T-cell (primary cell): ENCODE measurements at regions not wholly inside any gene's neighbourhood (a gene's known extent, or its start where the extent isn't known, plus 50 kb on each side); places are given as distances from the start of the nearest gene placed in this dataset.

Experiments used
- ATAC-seq, 4 experiments: fragments of 200-7000 bp in 3 of 4; fragments of 150-1000 bp in 1 of 4; cut with Tn5 transposase; replicated peaks in 1 of 4; 1 replicate in 3 of 4; 2 replicates in 1 of 4; pipeline ENCODE4 v1.10.0; 2021; ENCODE audit warnings: moderate library complexity in 3 of 4, mild to moderate bottlenecking in 2 of 4, moderate number of reproducible peaks in 1 of 4
- CTCF ChIA-PET, 2 donors: fragments of 300-600 bp; sonication (Branson Sonifier 250); formaldehyde crosslinking; loops; one replicate each; lab custom pipeline; 2022; ENCODE audit warnings: antibody characterized with exemption in 2 of 2; lab: Charles Lee
- POLR2A ChIA-PET, 2 donors: fragments of 300-600 bp; sonication (Branson Sonifier 250); formaldehyde crosslinking; loops; one replicate each; lab custom pipeline; 2022; ENCODE audit warnings: antibody characterized with exemption in 2 of 2; lab: Charles Lee
- DNase-seq, 35 experiments: peaks; one replicate each; pipeline versions ENCODE4 v3.0.0 to v3.0.0-alpha.2; 2013 to 2023
- H3K27ac ChIP-seq: one replicate; pipeline ENCODE4 v1.5.1; 2013; ENCODE audit warnings: low read length
- H3K27me3 ChIP-seq, 2 experiments: replicated peaks in 1 of 2; 1 replicate in 1 of 2; 2 replicates in 1 of 2; pipeline versions ENCODE4 v1.6.1 to v1.7.0; 2013; ENCODE audit warnings: low read length in 1 of 2, mixed read lengths in 1 of 2; ENCODE audit not compliant: control insufficient read depth in 2 of 2, insufficient read depth in 2 of 2; ENCODE audit errors: extremely low read depth in 1 of 2
- H3K36me3 ChIP-seq, 2 donors: 1 replicate in 1 of 2; 2 replicates in 1 of 2; pipeline versions ENCODE4 v1.6.1 to v1.7.0; 2013; ENCODE audit warnings: low read length in 1 of 2; ENCODE audit not compliant: control insufficient read depth in 2 of 2, insufficient read depth in 1 of 2; ENCODE audit errors: extremely low read depth in 1 of 2
- H3K4me1 ChIP-seq, 2 experiments: 1 replicate in 1 of 2; 2 replicates in 1 of 2; pipeline versions ENCODE4 v1.6.1 to v1.7.0; 2013; ENCODE audit warnings: low read length in 2 of 2, mixed read lengths in 1 of 2; ENCODE audit not compliant: insufficient read depth in 2 of 2, control insufficient read depth in 1 of 2; ENCODE audit errors: extremely low read depth in 1 of 2
- H3K4me3 ChIP-seq, 2 donors: 1 replicate in 1 of 2; 2 replicates in 1 of 2; pipeline versions ENCODE4 v1.5.1 to v1.7.0; 2013; ENCODE audit warnings: mild to moderate bottlenecking in 2 of 2, low read length in 1 of 2, moderate library complexity in 1 of 2; ENCODE audit not compliant: control insufficient read depth in 1 of 2; ENCODE audit errors: extremely low read depth in 1 of 2
- H3K9me3 ChIP-seq: 2 replicates; pipeline ENCODE4 v1.7.0; 2013
- H3K27ac Mint-ChIP-seq, 2 donors: one replicate each; pipeline ENCODE4 v1.8.0; 2020 to 2021; ENCODE audit warnings: mild to moderate bottlenecking in 2 of 2, mixed read lengths in 2 of 2
- H3K27me3 Mint-ChIP-seq, 2 donors: one replicate each; pipeline ENCODE4 v1.8.0; 2021 to 2022; ENCODE audit warnings: mixed read lengths in 2 of 2
- H3K36me3 Mint-ChIP-seq: one replicate; pipeline ENCODE4 v1.8.0; 2021; ENCODE audit warnings: mixed read lengths
- H3K4me1 Mint-ChIP-seq, 3 donors: one replicate each; pipeline ENCODE4 v1.8.0; 2020 to 2022; ENCODE audit warnings: mixed read lengths in 3 of 3, mild to moderate bottlenecking in 1 of 3
- H3K4me3 Mint-ChIP-seq, 3 donors: one replicate each; pipeline ENCODE4 v1.8.0; 2020 to 2022; ENCODE audit warnings: mild to moderate bottlenecking in 3 of 3, mixed read lengths in 3 of 3, moderate library complexity in 3 of 3
- H3K9me3 Mint-ChIP-seq, 3 donors: one replicate each; pipeline ENCODE4 v1.8.0; 2020 to 2022; ENCODE audit warnings: mixed read lengths in 3 of 3
- WGBS: methylation state at CpG from one replicate; pipeline ENCODE4 v1.1.5; 2013; ENCODE audit warnings: missing lambda C conversion rate; ENCODE audit not compliant: insufficient coverage; 5-methylcytosine and 5-hydroxymethylcytosine counted together

DNA sequence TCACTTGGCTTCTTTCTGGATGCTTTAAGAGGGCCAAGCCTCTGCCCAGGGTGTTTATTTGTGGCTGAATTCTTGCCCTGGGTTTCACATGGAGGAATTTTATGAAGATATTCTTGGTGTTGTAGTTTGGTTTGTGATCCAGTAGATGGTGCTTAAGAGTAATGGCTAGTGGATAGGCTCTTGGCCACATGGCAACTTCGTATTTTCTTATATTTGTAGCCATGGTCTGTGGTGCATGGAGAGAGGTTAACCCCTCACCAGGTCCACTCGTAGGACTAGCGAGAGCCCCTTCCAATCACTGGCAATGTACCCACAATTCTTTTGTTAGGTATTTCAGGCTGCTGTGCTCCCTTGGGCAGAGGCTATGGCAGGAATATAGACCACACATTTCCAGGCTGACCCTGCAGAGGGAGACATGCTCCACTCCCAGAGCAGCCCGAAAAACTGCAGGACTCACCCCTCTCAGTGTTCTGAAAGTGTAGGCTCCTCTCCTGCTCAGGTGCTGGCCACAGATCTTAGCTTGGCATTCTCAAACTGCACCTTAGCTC is 582.1 kb upstream of the SETBP1 start:
- peaks cover 12 to 19% (median 15%) of the 10 kb centered on the region in 3 donors for H3K9me3 Mint-ChIP-seq
- Histone ChIP-seq H3K4me1 (no peaks in the 10 kb centered on the region), H3K9me3 (no peaks in the 10 kb centered on the region), H3K36me3 (no peaks in the 10 kb centered on the region), H3K4me3 (no peak overlapping the region), H3K27ac (no peak overlapping the region), H3K27me3 (no peaks in the 10 kb centered on the region)
- no peaks in the 10 kb centered on the region for H3K4me1 Mint-ChIP-seq
- WGBS = 50% methylated on average over 1 of the region's 4 CpGs
- no peaks in the 10 kb centered on the region for H3K27me3 Mint-ChIP-seq
- CTCF ChIA-PET = no interaction called here
- no peak overlapping the region for H3K27ac Mint-ChIP-seq
- POLR2A ChIA-PET = no interaction called here
- no peak for DNase-seq
- H3K4me3 Mint-ChIP-seq = no peak overlapping the region
- ATAC-seq = no peak
- no peaks in the 10 kb centered on the region for H3K36me3 Mint-ChIP-seq

DNA sequence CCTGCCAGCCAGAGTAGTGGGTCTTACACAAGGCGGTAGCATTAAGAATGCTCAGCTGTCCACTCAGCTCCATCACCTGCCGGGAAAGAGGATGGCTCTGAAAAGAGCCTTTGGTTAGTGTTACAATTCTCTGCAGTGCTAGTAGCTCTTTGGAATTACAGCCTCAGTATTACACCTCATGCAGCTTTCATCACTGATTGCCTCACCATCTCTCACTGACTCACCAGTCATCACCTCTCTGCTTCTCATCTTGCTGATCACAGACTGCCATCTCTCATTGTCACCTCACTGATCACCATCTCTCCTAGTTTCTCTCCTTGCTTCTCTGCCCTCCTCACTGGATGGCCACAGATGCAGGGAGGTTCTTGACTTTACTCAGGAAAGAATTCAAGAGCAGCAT is 573.5 kb upstream of the SETBP1 start:
- H3K27ac Mint-ChIP-seq = no peak overlapping the region
- CTCF ChIA-PET = no interaction called here
- POLR2A ChIA-PET = no interaction called here

GRCh38 chr18:44111337-44111736 is 569.4 kb upstream of the SETBP1 start:
- no peaks in the 10 kb centered on the region for H3K27me3 Mint-ChIP-seq

More for the DNA sequence above, 573.5 kb upstream of the SETBP1 start:
- no peaks in the 10 kb centered on the region for H3K36me3 Mint-ChIP-seq
- H3K36me3 ChIP-seq = no peaks in the 10 kb centered on the region
- peaks cover 2 to 6% (median 3%) of the 10 kb centered on the region in 3 donors for H3K9me3 Mint-ChIP-seq
- no peaks in the 10 kb centered on the region for H3K4me1 Mint-ChIP-seq
- no peak overlapping the region for H3K4me3 ChIP-seq
- no peak for DNase-seq
- no peaks in the 10 kb centered on the region for H3K4me1 ChIP-seq
- WGBS = no CpG with 5 or more reads among the region's 2 CpGs
- H3K27me3 Mint-ChIP-seq = no peaks in the 10 kb centered on the region
- H3K4me3 Mint-ChIP-seq = no peak overlapping the region
- no peaks in the 10 kb centered on the region for H3K9me3 ChIP-seq
- ATAC-seq = no peak
- no peak overlapping the region for H3K27ac ChIP-seq
- no peaks in the 10 kb centered on the region for H3K27me3 ChIP-seq

DNA sequence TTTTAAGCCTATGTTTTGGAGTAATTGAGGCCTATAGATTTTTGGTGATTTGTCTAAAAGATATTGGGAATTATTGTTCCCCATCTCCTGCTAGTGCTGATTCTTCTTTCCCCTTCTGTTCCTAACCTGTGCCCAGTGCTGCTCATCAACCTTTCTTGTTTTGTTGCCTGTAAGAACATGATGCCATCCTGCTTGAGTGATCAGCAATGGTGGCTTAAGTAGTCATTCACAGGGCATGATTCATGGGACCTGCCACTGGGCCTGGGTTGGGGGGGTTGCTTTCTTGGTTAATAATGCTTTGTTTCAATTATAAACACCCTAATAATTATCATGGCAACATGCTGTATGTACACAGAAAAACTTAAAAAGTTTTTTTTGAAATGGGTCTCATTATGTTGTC is 562.9 kb upstream of the SETBP1 start:
- ChIA-PET POLR2A (no interaction called here), CTCF (no interaction called here)
- no peak overlapping the region for H3K4me3 ChIP-seq
- H3K27ac ChIP-seq = no peak overlapping the region
- H3K36me3 ChIP-seq = no peaks in the 10 kb centered on the region
- DNase-seq (no peak), ATAC-seq (no peak)
- Mint-ChIP-seq H3K4me1 (no peaks in the 10 kb centered on the region), H3K9me3 (peaks cover 5 to 10% (median 5%) of the 10 kb centered on the region in 3 donors), H3K36me3 (no peaks in the 10 kb centered on the region), H3K4me3 (no peak overlapping the region), H3K27ac (no peak overlapping the region), H3K27me3 (no peaks in the 10 kb centered on the region)
- no peaks in the 10 kb centered on the region for H3K27me3 ChIP-seq
- no peaks in the 10 kb centered on the region for H3K9me3 ChIP-seq
- H3K4me1 ChIP-seq = no peaks in the 10 kb centered on the region

More at GRCh38 chr18:44111337-44111736, 569.4 kb upstream of the SETBP1 start:
- no peaks in the 10 kb centered on the region for H3K27me3 ChIP-seq
- H3K4me1 Mint-ChIP-seq = no peaks in the 10 kb centered on the region
- CTCF ChIA-PET = no interaction called here
- DNase-seq = no peak
- peaks cover 2 to 7% (median 2%) of the 10 kb centered on the region in 3 donors for H3K9me3 Mint-ChIP-seq
- no peak overlapping the region for H3K4me3 Mint-ChIP-seq
- no peak for ATAC-seq
- POLR2A ChIA-PET = no interaction called here
- no peak overlapping the region for H3K27ac Mint-ChIP-seq
- no peak overlapping the region for H3K4me3 ChIP-seq
- no peak overlapping the region for H3K27ac ChIP-seq
- no peaks in the 10 kb centered on the region for H3K36me3 Mint-ChIP-seq
- H3K4me1 ChIP-seq = no peaks in the 10 kb centered on the region
- H3K36me3 ChIP-seq = no peaks in the 10 kb centered on the region
- no peaks in the 10 kb centered on the region for H3K9me3 ChIP-seq

DNA sequence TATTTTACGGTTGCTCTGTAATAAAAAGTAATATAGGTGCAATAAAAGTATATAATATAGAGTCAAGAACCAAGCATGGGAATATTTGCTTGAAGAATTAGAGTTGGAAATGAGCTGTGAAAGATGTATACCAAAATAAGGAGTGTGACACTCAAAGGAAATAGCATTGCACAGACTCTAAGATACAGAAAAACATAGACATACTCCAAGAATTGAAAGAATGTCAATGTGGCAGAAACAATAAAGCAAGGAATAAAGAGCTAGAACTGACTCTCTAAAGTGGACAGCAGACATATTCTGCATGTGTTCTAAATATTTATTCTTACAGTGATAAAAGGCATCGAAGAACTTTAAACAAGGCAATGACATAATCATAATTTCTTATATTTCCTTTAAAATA is 561.1 kb upstream of the SETBP1 start:
- ATAC-seq (no peak), DNase-seq (no peak)
- no peak overlapping the region for H3K4me3 Mint-ChIP-seq
- H3K27ac Mint-ChIP-seq = no peak overlapping the region
- H3K9me3 ChIP-seq = no peaks in the 10 kb centered on the region
- H3K4me1 ChIP-seq = no peaks in the 10 kb centered on the region
- H3K9me3 Mint-ChIP-seq = peaks cover 5 to 10% (median 5%) of the 10 kb centered on the region in 3 donors
- H3K27ac ChIP-seq = no peak overlapping the region
- POLR2A ChIA-PET = no interaction called here
- no CpG with 5 or more reads among the region's 2 CpGs for WGBS
- no peaks in the 10 kb centered on the region for H3K36me3 Mint-ChIP-seq
- no peaks in the 10 kb centered on the region for H3K36me3 ChIP-seq
- no peaks in the 10 kb centered on the region for H3K4me1 Mint-ChIP-seq
- no peaks in the 10 kb centered on the region for H3K27me3 ChIP-seq
- CTCF ChIA-PET = no interaction called here
- H3K27me3 Mint-ChIP-seq = no peaks in the 10 kb centered on the region
- H3K4me3 ChIP-seq = no peak overlapping the region

DNA sequence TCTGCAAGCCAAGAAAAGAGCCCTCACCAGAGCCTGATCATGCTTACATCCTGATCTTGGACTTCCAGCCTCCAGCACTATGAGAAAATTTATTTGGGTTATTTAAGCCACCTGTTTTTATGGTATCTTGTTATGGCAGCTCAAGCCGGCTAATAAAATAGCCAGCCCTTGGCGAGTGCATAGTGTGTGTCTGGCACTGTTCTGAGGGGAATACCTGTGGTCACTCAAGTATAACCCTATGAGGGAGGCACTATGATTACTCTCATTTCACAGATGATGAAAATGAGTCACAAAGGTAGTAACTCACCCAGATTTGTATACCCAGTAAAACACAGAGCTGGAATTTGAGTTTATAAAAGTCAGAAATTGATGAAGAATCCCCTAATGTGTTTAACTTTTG is 556.9 kb upstream of the SETBP1 start:
- ChIA-PET POLR2A (no interaction called here), CTCF (no interaction called here)
- Mint-ChIP-seq H3K4me1 (no peaks in the 10 kb centered on the region), H3K4me3 (no peak overlapping the region), H3K27me3 (no peaks in the 10 kb centered on the region), H3K36me3 (no peaks in the 10 kb centered on the region), H3K27ac (no peak overlapping the region), H3K9me3 (peaks cover 3 to 5% (median 4%) of the 10 kb centered on the region in 3 donors)
- 100% methylated on average over 1 of the region's 2 CpGs for WGBS
- no peak overlapping the region for H3K27ac ChIP-seq
- H3K36me3 ChIP-seq = no peaks in the 10 kb centered on the region
- H3K4me3 ChIP-seq = no peak overlapping the region
- DNase-seq = no peak
- no peaks in the 10 kb centered on the region for H3K9me3 ChIP-seq
- no peaks in the 10 kb centered on the region for H3K4me1 ChIP-seq
- H3K27me3 ChIP-seq = no peaks in the 10 kb centered on the region
- ATAC-seq = no peak

DNA sequence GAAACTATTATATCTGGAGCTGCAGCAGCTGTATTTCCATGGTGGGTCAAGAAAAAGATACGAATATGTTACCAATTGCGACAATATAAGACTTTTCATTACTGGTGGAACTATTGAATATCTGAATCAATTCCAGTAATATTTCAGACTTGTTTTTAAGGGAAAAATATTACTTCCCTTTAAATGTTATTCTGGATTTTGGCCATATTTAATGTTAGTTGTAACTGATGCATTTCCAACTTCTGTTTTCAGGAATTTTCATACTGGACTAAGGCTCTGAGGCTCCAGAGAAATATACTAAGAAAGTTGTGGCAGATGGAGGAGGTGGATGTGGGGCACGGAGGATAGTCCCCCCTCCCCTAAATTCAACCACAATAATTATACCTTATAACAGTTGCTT is 555.2 kb upstream of the SETBP1 start:
- Histone ChIP-seq H3K27me3 (no peaks in the 10 kb centered on the region), H3K27ac (no peak overlapping the region), H3K4me1 (no peaks in the 10 kb centered on the region), H3K9me3 (no peaks in the 10 kb centered on the region), H3K4me3 (no peak overlapping the region), H3K36me3 (no peaks in the 10 kb centered on the region)
- no peak overlapping the region for H3K27ac Mint-ChIP-seq
- no CpG with 5 or more reads among the region's 3 CpGs for WGBS
- no peak overlapping the region for H3K4me3 Mint-ChIP-seq
- H3K4me1 Mint-ChIP-seq = no peaks in the 10 kb centered on the region
- ChIA-PET CTCF (no interaction called here), POLR2A (no interaction called here)
- H3K36me3 Mint-ChIP-seq = no peaks in the 10 kb centered on the region
- peaks cover 3 to 5% (median 4%) of the 10 kb centered on the region in 3 donors for H3K9me3 Mint-ChIP-seq
- ATAC-seq (no peak), DNase-seq (no peak)
- H3K27me3 Mint-ChIP-seq = no peaks in the 10 kb centered on the region
